Cardiac fibroblast (primary cell): ENCODE measurements at regions not wholly inside any gene's neighbourhood (a gene's known extent, or its start where the extent isn't known, plus 50 kb on each side); places are given as distances from the start of the nearest gene placed in this dataset.

Experiments used
- DNase-seq, 2 donors: peaks; one replicate each; pipeline versions ENCODE4 v3.0.0 to v3.0.0-alpha.2; 2010; ENCODE audit warnings: low read depth in 2 of 2
- H3K4me3 ChIP-seq, 2 donors: replicated peaks in 1 of 2; 1 replicate in 1 of 2; 2 replicates in 1 of 2; pipeline ENCODE4 v1.5.1; 2011; ENCODE audit warnings: low read depth in 2 of 2, low read length in 2 of 2, mild to moderate bottlenecking in 2 of 2, moderate library complexity in 1 of 2
- TF ChIP-seq, protein P1 (sequence below): IDR thresholded peaks from one replicate; pipeline ENCODE4 v1.5.1; 2011; ENCODE audit warnings: low read depth, mild to moderate bottlenecking, low read length, inconsistent platforms

DNA sequence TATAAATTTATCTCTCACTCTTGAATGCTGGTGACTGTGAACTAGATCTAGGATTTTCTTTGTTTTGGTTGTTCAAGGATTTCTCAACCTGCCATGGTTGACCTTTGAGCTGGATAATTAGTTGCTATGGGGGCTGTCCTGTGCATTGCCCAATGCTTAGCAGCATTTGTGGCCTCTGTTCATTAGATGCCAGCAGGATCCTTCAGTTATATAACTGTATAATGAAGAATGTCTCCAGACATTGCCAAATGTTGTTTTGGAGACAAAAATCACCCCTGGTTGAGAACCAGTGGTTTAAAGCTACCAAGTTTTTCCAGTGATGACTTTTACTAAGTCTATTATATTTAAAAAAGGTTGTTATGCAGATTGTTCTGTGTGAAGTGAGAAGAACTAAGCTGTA lies 147.9 kb upstream of the STXBP6 start:
- DNase-seq = no peak
- H3K4me3 ChIP-seq = no peak overlapping the region
- TF ChIP-seq, protein P1, sequence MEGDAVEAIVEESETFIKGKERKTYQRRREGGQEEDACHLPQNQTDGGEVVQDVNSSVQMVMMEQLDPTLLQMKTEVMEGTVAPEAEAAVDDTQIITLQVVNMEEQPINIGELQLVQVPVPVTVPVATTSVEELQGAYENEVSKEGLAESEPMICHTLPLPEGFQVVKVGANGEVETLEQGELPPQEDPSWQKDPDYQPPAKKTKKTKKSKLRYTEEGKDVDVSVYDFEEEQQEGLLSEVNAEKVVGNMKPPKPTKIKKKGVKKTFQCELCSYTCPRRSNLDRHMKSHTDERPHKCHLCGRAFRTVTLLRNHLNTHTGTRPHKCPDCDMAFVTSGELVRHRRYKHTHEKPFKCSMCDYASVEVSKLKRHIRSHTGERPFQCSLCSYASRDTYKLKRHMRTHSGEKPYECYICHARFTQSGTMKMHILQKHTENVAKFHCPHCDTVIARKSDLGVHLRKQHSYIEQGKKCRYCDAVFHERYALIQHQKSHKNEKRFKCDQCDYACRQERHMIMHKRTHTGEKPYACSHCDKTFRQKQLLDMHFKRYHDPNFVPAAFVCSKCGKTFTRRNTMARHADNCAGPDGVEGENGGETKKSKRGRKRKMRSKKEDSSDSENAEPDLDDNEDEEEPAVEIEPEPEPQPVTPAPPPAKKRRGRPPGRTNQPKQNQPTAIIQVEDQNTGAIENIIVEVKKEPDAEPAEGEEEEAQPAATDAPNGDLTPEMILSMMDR = no peak

DNA sequence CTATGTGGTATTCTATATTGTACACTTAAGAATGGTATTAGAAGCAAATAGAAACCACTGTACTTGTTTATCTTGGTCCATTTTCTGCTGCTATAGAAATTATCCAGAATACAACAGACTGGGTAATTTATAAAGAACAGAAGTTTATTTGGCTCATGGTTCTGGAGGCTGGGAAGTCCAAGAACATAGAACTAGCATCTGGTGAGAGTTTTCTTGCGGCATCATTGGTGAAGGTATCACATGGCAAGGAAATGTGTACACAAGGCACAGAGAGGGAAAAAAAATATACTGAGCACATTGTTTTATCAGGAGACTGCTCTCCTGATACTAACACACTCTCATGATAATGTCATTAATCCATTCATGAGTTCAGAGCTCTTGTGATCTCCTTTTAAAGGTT lies 130.3 kb upstream of the STXBP6 start:
- DNase-seq = no peak
- H3K4me3 ChIP-seq = no peak overlapping the region

DNA sequence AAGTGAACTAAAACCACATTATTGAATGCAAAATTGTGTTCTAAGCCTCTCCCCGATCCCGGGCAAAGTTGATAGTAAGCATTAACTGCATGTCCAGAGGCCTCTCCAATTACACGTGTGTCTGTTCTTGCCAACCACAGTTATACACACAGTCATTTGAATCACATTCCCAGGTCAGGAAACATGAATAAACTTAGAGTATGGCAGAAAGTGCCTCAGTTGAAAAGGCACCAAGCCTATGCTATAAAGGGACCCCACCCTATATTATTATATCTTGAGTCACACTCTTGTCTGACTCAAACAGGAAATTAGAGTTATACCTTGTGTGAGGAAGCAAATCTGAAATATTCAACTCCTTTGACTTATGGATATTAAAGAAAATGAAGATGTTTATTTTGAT lies 128.3 kb upstream of the STXBP6 start:
- TF ChIP-seq, protein P1 = no peak
- DNase-seq = no peak

More for the DNA sequence above, 130.3 kb upstream of the STXBP6 start:
- TF ChIP-seq, protein P1 = no peak

DNA sequence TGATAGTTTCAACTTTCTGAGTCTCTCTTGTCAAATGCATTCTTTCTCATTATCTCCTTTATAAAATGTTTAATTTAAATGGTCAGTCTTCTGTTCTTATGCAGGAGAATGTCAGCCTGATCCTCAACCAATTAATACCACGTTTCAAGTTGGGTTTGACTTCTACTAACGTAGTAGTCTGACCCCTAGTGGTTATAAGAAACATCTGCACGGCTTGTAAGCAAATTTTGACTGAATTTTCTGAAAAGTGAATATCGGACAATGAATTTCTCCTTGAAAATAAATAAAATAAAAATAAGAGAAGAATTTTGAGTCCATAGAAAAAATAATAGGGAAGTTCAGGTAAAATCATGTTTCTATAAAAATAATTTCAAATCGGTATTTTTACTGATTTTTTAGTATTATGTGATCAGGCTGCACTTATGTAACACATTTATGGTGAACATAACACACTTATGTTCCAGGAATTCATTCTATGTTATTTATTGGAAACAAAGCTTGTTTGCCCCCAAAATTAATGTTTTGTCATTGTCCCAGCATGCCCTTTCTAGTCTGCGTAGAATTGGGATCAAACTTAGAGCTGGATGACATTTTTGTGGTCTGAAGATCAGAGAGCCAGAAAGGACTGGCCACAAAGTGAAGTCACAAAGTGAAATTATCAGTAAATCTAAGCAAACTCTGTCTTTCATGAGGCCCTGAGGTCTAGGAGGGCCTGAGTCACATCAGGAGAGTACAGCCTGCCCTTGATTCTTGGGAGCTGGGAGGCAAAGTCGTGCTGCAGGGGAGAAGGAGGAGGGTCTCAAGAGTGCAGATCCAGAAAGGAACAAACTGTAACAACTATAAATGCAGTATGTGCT lies 101.2 kb upstream of the STXBP6 start:
- TF ChIP-seq, protein P1 = peak; percentile 61
- peak; percentile 70 to 78 for DNase-seq
- H3K4me3 ChIP-seq = no peak overlapping the region

More for the DNA sequence above, 128.3 kb upstream of the STXBP6 start:
- no peak overlapping the region for H3K4me3 ChIP-seq

DNA sequence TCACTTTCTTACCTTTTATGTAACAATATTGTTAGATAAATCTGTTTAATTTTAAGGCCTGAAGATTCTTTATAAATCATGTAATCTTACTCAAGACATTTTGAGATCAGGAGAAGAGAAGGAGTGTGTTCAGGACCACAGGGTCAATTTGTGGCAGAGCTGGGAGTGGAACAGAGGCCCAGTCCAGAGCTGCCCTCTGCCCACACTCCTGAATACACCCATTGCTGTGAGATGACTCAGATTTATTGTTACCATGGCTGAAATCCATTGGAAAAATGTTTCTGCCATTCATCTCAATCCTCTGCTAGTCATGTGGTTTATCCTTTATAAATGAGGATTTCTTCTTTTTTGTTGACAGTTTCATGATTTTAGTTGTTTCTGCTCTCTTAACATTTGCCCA lies 100.5 kb upstream of the STXBP6 start:
- no peak overlapping the region for H3K4me3 ChIP-seq
- peak; percentile 7 to 10 for DNase-seq
- TF ChIP-seq, protein P1 = no peak

DNA sequence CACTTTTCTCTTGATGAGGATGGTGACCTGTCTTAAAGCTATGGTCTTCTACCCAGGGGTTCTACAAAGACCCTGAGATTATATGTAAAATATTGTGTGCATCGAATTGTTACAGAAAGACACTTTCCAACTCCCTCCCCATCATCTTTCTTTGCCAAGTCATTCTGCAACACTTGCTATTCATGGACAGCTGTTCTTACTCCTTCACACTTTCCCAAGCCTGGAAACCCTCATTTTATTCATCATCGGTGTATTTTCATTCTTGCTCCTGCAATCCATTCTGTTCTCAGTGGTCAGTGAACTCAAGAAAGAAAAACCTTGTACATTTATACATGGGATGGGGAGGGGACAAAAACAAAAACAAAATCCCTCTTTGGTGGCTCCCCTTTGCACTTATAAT lies 90.5 kb upstream of the STXBP6 start:
- TF ChIP-seq, protein P1 = no peak
- no peak for DNase-seq
- no peak overlapping the region for H3K4me3 ChIP-seq
